ENCODE measurements at regions not wholly inside any gene's neighbourhood (a gene's known extent, or its start where the extent isn't known, plus 50 kb on each side); places are given as distances from the start of the nearest gene placed in this dataset.

DNA sequence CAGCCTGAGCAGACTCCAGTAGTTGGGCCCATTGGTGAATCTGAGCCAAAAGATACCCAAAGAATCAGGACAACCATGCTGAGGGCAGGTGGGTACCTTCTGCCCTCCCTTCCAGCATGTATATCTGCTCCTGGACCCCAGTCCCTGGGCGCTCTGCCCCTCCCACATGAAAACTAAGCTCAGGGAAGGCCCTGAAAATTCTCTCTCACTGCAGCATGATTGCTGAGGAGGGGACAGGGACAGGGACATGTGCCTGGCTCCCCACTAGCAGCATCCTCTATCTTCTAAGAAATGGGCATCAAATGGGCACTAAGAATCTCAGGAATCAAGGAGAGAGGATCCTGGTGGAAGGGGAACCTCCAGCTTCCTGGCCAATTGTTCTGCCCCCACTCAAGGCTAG is 446.0 kb downstream of the MATN1 start:
- DNase-seq: no peak

DNA sequence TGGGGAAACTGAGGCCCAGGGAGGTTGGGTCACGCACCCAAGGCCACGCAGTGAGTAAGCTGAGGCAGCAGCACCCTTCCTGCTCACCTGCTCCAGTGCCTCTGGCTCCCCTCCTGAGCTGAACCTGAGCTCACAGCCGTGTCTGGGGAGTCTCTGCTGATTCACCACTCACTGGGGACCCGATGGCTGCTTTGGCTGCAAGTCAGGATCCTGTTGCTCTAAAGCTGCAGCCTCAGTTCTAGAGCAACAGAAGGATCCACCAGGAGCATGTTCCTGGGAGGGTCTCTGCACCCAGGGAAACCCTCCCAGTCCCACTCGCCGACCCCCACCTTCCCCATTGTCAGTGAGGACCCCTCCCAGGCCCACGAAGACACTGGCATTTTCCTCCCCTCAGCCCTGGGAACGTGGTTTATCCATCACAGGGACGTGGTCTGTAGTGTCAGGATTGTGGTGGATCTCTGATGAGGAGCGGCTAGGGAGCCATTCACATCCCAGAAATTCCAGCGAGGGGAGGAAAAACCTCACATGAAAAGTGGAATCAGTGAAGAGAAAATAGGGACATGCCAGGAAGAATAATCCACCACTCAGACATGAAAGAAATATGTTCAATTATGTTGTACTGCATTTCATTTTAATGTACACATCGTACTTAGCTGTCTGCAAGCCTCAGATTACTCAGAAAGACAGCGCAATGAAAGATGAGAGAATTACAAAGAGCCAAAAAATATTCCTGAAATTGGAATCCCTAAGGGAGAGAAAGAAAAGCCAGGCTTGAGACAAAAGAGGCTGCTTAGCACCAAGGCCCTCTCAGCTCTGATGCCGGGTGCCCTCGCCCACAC is 447.2 kb downstream of the MATN1 start:
- no peak for DNase-seq
- TF ChIP-seq GATA1 (IDR thresholded peaks at IDR 0.05; ENCODE audit: low read depth, low read length) (no peak), POLR2A (IDR thresholded peaks at IDR 0.05; ENCODE audit: low read length) (no peak)

More for the DNA sequence above, 446.0 kb downstream of the MATN1 start:
- TF ChIP-seq GATA1 (IDR thresholded peaks at IDR 0.05; ENCODE audit: low read depth, low read length): no peak
- no peak for TF ChIP-seq POLR2A (IDR thresholded peaks at IDR 0.05; ENCODE audit: low read length)

DNA sequence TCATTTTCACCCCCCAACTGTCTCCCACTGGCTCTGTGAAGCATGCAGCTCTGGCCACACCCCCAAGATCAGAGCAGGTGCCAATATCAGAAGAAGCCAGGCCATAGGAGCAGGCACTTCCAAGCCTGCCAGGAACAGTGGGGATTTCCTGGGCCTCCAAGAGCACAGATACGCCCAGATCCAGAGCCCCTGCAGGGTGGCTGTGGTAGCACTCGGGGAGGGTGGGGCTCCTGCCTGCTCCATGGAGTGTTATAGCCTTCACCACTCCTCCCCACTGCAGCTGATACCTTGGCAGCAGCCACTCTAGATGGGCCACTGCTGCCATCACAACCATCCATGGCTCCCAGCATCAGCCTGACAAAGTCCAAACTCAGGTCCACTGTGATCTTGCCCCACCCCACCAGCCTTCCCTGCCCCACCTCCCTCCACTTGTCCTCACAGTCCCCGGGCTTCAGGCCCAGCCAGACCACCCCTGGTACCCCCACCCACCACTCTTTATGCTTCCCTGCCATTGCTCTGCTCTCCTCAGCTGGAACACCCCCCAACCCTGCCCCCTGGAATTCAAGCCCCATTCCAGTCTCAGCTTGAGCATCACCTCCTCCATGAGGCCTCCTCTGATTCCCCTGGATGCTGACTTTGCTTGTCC is 448.3 kb downstream of the MATN1 start:
- no peak for DNase-seq
- TF ChIP-seq POLR2A (IDR thresholded peaks at IDR 0.05; ENCODE audit: low read length) (no peak), GATA1 (IDR thresholded peaks at IDR 0.05; ENCODE audit: low read depth, low read length) (no peak)

DNA sequence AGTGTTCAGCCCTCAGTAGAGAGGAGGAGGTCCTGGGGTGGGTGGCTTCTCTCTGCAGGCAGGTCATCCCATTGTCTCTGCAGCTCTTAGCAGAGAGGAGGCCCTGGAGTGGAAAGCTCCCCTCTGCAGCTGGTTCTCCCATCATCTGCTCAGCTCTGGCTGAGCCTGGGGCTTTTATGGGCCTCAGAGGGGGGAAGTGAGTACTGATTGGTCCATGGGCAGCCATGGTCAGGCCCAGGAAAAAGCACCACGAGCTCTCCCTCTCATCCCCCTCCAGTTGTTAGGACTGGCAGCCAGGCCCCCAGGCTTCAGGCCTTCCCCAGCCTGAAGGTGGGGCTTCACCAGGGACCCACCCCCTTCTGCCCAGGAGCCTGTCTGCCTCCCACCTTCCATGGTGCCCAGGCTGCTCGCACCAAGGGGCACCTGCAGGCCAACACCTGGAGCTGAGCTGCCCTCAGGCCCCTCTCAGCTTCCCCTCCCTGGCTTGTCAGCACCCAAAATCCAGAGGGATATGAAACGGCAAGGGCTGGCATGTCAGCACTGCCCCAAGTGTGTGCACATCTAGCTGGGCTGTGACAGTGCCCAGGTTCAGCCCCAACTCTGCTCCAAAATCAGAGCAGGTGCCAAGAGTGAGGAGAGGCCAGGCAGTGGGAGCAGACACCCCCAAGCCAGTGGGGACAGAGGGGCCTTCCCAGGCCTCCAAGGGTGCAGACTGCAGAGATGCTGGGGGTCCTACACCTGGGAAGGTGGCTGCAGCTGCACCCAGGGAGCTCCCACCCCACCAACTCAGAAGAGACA is 449.0 kb downstream of the MATN1 start:
- TF ChIP-seq POLR2A (IDR thresholded peaks at IDR 0.05; ENCODE audit: low read length) (no peak), GATA1 (IDR thresholded peaks at IDR 0.05; ENCODE audit: low read depth, low read length) (no peak)
- DNase-seq: no peak

DNA sequence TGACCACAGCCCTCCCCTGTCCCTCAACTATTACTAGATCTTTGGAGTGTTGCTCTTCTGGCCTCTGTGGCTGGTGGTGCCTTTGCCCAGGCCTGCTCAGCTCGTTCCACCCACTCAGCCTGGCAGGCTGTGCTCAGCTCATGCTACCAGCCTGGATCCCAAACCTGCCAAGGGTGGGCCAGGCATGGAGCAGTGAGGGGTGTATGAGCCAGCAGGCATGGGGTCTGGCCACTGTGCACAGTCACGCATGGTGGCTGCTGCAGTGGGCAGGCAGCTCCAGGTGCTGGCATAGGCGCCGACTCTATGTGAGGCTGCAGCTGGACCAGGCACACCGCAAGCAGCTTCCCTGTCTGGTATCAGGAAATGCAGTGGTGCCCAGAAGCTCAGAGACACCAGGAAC is 449.9 kb downstream of the MATN1 start:
- TF ChIP-seq POLR2A (IDR thresholded peaks at IDR 0.05; ENCODE audit: low read length): no peak
- TF ChIP-seq GATA1 (IDR thresholded peaks at IDR 0.05; ENCODE audit: low read depth, low read length): no peak
- DNase-seq: no peak

DNA sequence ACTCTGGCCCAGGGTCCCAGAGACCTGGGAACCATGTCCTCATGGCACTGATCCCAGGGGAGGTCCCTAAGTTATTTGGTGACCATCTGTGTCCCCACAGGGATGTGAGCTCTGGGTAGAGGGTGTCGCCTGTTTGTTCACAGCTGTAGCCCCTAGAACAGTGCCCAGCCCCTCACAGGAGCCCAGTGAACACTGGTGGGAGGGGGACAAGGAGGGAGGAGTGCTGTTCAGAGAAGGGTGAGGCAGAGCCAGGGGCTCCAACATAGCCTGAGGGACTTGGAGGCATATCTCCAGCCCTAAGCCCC is 450.4 kb downstream of the MATN1 start:
- DNase-seq: no peak
- TF ChIP-seq GATA1 (IDR thresholded peaks at IDR 0.05; ENCODE audit: low read depth, low read length) (no peak), POLR2A (IDR thresholded peaks at IDR 0.05; ENCODE audit: low read length) (no peak)

DNA sequence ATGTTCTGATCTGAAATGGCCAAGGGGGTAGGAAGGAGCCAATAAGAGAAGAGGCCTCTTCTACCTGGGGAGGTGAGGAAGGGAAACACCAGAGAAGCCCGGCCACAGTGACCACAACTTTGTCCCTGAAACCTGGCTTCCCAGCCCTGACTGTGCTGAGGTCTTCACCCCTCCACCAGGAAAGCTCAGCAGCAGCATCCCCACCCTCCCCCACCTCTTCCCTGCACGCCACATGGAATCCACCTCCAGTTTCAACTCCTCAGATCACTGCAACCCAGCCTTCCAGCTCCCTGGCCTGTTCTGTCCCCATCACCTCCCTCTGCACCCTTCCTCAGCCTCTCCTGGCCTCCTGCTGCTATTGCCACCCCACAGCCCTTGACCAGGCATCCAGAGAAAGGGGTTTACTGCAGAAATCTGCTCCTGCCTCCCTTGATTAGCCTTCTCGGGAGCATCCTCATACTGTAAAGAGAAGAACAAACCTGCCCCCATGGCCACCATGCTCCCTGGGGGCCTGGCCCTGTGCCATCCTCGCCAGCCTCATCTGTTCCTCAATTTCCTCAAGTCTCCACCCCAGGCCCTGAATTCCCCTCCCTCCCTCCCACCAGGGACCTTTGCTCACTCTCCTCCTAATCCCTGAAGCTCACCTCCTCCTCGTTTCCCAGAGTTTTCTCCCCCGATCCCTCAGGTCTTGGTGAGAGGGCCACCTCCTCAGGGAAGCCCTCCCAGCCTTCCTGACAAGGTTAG is 450.9 kb downstream of the MATN1 start:
- TF ChIP-seq POLR2A (IDR thresholded peaks at IDR 0.05; ENCODE audit: low read length) (no peak), GATA1 (IDR thresholded peaks at IDR 0.05; ENCODE audit: low read depth, low read length) (no peak)
- DNase-seq: no peak

DNA sequence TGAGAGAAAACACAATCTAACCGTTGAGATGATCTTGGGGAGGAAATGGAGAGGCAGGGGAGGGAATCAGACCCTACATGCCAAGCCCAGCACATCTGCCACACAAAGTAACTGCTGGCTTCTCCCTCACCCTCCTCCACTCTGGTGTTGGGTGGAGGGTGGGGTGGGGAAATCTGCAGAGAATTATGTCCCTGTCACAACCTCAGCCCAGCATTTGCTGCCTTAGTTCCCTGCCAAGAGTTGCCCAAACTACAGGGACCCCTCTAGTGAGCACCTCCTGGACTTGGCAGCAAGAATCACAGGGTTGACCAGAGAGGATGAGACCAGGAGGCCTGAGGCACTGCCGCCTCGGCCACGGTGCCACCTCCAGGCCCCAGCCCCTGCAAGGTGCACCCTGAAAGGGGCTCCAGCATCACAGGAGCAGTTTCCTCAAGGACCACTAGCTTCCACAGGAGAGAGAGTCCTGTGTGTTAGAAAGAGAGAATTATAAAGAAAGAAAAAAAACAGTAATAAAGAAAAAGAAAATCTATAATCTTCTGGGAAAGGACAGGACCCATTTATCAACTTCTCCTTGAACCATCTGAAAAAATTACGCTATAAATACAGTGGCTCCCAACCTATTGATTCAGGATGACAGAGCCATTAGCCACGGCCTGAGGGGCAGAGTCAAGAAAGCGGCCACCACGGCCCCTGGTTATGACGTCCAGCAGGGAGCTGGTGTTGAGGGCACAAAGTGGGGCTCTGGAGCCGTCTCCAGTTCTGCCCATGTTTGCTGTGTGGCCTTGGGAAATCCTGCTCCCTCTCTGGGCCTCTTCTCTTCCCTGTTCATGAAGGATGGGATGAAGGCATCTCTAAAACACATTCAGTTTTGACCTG is 451.7 kb downstream of the MATN1 start:
- DNase-seq: no peak
- TF ChIP-seq POLR2A (IDR thresholded peaks at IDR 0.05; ENCODE audit: low read length) (no peak), GATA1 (IDR thresholded peaks at IDR 0.05; ENCODE audit: low read depth, low read length) (no peak)

DNA sequence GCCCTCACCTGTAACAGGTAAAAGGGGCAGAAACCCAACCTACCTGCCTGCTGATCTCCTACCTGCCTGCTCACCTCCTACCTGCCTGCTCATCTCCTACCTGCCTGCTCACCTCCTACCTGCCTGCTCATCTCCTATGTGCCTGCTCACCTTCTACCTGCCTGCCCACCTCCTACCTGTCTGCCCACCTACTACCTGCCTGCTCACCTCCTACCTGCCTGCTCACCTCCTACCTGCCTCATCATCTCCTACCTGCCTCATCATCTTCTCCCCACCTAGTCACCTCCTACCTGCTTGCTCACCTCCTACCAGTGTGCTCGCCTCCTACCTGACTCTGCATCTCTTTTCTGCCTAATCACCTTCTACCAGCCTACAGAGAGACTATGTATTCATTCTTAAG is 452.9 kb downstream of the MATN1 start:
- TF ChIP-seq GATA1 (IDR thresholded peaks at IDR 0.05; ENCODE audit: low read depth, low read length): no peak
- TF ChIP-seq POLR2A (IDR thresholded peaks at IDR 0.05; ENCODE audit: low read length): no peak
- no peak for DNase-seq

DNA sequence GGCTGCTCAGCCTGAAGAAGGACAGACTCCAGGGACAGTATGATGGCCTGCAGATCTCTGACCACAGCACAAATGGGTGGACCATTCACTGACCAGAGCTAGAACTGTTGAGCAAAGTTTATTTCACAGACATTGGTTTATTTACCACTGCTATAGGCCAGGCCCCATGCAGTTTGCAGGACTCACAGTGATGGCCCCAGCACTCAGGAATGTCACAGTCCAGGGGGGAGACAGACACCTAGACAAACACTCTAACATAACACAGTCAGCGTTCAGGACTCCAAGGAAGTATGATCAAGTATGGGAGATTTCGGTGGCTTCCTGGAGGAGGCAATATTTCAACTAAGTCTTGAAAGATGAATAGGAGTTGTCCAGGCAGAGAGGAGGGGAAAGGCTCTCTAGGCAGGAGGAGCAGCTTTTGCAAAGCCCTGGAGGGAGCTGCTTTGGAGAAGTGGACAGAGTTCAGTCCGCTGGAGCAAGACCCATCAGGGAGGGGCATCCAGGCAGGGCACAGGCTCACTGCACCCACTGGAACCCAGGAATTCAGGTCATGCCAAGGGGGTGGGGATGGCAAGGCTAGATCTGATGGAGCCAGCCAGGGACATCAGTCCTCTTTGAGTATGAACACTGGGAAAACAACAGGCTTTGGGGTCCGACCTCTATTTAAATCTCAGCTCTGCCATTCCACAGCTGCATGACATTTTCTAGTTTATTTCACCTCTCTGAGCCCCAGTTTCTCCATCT is 454.3 kb downstream of the MATN1 start:
- DNase-seq: no peak
- no peak for TF ChIP-seq GATA1 (IDR thresholded peaks at IDR 0.05; ENCODE audit: low read depth, low read length)
- TF ChIP-seq POLR2A (IDR thresholded peaks at IDR 0.05; ENCODE audit: low read length): no peak

DNA sequence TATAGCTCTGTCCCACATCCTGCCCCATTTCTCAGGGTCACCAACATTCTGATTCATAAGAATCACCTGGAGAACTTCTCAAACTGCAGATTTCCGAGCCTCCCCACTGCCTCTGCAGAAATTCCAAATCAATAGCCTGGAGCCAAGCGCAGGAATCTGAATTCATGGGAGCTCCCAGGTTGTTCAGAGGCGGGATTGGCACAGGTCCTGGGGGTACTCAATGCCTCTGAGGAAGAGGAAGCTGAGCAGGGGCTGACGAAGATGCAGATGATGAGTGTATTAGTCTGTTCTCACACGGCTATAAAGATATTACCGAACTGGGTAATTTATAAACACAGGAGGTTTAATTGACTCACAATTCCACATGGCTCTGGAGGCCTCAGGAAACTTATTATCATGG is 455.5 kb downstream of the MATN1 start:
- DNase-seq: no peak
- TF ChIP-seq POLR2A (IDR thresholded peaks at IDR 0.05; ENCODE audit: low read length) (no peak), GATA1 (IDR thresholded peaks at IDR 0.05; ENCODE audit: low read depth, low read length) (no peak)

DNA sequence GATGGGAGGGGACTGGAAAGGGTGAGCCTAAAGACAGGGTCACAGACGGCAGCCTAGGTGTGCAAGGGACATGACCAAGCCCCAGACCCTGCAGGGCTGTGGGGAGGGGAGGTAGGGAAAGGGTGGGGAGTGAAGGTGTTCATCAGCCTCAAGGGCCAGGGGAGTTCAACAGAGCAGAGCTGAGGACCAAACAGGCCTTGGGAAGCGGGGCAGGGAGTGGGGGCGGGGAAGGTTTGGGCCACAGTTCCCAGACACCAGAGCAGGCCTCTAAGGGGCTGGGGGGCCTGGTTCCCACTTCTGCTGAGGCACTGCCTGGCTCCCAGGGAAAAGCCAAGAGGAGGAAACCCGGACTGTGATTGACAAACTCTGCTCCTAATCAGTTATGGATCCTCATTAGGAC is 456.3 kb downstream of the MATN1 start:
- no peak for TF ChIP-seq POLR2A (IDR thresholded peaks at IDR 0.05; ENCODE audit: low read length)
- DNase-seq: no peak

Measured in erythroblast (primary cell).